Prostate gland (tissue), 2 donors: ENCODE measurements at regions not wholly inside any gene's neighbourhood (a gene's known extent, or its start where the extent isn't known, plus 50 kb on each side); places are given as distances from the start of the nearest gene placed in this dataset.

Experiments
- POLR2AphosphoS5 ChIP-seq: sonication (generic); formaldehyde crosslinking; IDR thresholded peaks from one replicate; pipeline ENCODE4 v1.6.1; 2017; ENCODE audit warnings: antibody characterized with exemption
- TF ChIP-seq, protein P1 (sequence below), 4 experiments: fragments of 200-600 bp in 2 of 4; fragments of 450-650 bp in 2 of 4; sonication (generic) in 2 of 4; IDR thresholded peaks; 1 replicate in 3 of 4; 2 replicates in 1 of 4; pipeline ENCODE4 v1.5.1; 2016 to 2019; ENCODE audit warnings: antibody characterized with exemption in 4 of 4, mild to moderate bottlenecking in 2 of 4, moderate library complexity in 2 of 4

DNA sequence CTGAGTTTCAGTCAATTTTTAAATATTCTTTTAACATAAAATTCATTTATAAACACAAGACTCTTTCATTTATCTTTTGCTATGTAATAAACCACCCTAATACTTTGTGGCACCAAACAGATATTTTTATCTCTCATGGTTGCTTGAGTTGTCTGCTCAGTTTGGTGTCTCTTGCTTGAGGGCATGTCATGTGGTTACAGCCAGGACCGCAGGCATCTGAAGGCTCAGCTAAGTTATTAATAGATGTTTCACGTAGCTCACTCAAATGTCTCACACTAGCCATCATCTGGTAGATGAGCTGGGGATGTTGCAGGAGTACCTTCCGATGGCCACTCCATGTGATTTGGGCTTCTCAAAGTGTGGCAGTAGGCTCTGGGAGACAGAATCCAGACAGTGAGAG is 597.8 kb downstream of the ETNK1 start:
- no peak for TF ChIP-seq POLR2AphosphoS5
- TF ChIP-seq, protein P1, sequence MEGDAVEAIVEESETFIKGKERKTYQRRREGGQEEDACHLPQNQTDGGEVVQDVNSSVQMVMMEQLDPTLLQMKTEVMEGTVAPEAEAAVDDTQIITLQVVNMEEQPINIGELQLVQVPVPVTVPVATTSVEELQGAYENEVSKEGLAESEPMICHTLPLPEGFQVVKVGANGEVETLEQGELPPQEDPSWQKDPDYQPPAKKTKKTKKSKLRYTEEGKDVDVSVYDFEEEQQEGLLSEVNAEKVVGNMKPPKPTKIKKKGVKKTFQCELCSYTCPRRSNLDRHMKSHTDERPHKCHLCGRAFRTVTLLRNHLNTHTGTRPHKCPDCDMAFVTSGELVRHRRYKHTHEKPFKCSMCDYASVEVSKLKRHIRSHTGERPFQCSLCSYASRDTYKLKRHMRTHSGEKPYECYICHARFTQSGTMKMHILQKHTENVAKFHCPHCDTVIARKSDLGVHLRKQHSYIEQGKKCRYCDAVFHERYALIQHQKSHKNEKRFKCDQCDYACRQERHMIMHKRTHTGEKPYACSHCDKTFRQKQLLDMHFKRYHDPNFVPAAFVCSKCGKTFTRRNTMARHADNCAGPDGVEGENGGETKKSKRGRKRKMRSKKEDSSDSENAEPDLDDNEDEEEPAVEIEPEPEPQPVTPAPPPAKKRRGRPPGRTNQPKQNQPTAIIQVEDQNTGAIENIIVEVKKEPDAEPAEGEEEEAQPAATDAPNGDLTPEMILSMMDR (IDR thresholded peaks at IDR 0.05): no peak
